HG03575 (cell line): ENCODE measurements at regions not wholly inside any gene's neighbourhood (a gene's known extent, or its start where the extent isn't known, plus 50 kb on each side); places are given as distances from the start of the nearest gene placed in this dataset.

Experiments
- ATAC-seq: cut with Tn5 transposase; IDR thresholded peaks from one replicate; pipeline ENCODE4 v1.9.1; 2021; ENCODE audit not compliant: unreplicated experiment, insufficient number of reproducible peaks, low FRiP score; ENCODE audit errors: extremely low read depth

- ATAC-seq: no peak
These were observed 71.4 kb downstream of the TLR4 start for GRCh38 chr9:117775591-117775990.

GRCh38 chr9:117777823-117778222 is 73.6 kb downstream of the TLR4 start:
- ATAC-seq: no peak

- ATAC-seq: no peak
These were observed 75.6 kb downstream of the TLR4 start for GRCh38 chr9:117779760-117780159.

- ATAC-seq: peak; percentile 63
These were observed 79.0 kb downstream of the TLR4 start for GRCh38 chr9:117782931-117783788.

- peak; percentile 59 for ATAC-seq
These were observed 79.6 kb downstream of the TLR4 start for GRCh38 chr9:117783828-117784227.

GRCh38 chr9:117784996-117785395 is 80.8 kb downstream of the TLR4 start:
- no peak for ATAC-seq

GRCh38 chr9:117787746-117788145 is 83.5 kb downstream of the TLR4 start:
- ATAC-seq: no peak

GRCh38 chr9:117795271-117795670 is 91.1 kb downstream of the TLR4 start:
- ATAC-seq: no peak

- no peak for ATAC-seq
These were observed 92.5 kb downstream of the TLR4 start for GRCh38 chr9:117796681-117797080.

- ATAC-seq: no peak
These were observed 96.2 kb downstream of the TLR4 start for GRCh38 chr9:117800389-117800788.

GRCh38 chr9:117809751-117810150 is 105.5 kb downstream of the TLR4 start:
- no peak for ATAC-seq

- no peak for ATAC-seq
These were observed 111.1 kb downstream of the TLR4 start for GRCh38 chr9:117815315-117815714.

- no peak for ATAC-seq
These were observed 111.7 kb downstream of the TLR4 start for GRCh38 chr9:117815948-117816347.

- no peak for ATAC-seq
These were observed 117.8 kb downstream of the TLR4 start for GRCh38 chr9:117821954-117822353.

GRCh38 chr9:117823576-117823975 is 119.4 kb downstream of the TLR4 start:
- ATAC-seq: no peak

- peak; percentile 93 for ATAC-seq
These were observed 121.6 kb downstream of the TLR4 start for GRCh38 chr9:117825609-117826347.

GRCh38 chr9:117826837-117827236 is 122.6 kb downstream of the TLR4 start:
- ATAC-seq: no peak

- ATAC-seq: no peak
These were observed 123.3 kb downstream of the TLR4 start for GRCh38 chr9:117827456-117827855.

GRCh38 chr9:117828466-117828865 is 124.3 kb downstream of the TLR4 start:
- no peak for ATAC-seq

GRCh38 chr9:117835798-117836197 is 131.6 kb downstream of the TLR4 start:
- ATAC-seq: peak; percentile 79
